GM10266 (cell line): ENCODE measurements at regions not wholly inside any gene's neighbourhood (a gene's known extent, or its start where the extent isn't known, plus 50 kb on each side); places are given as distances from the start of the nearest gene placed in this dataset.

Experiments used
- DNase-seq: peaks from one replicate; pipeline ENCODE4 v3.0.0; 2012; ENCODE audit errors: extremely low spot score
- CTCF ChIP-seq: IDR thresholded peaks from 2 replicates; pipeline ENCODE4 v1.5.1; 2012; ENCODE audit warnings: mild to moderate bottlenecking, low read depth; ENCODE audit not compliant: control insufficient read depth, insufficient read depth; ENCODE audit errors: missing control alignments

- TF ChIP-seq CTCF, result no peak
Observed at GRCh38 chr17:77377710-77378235, 237.0 kb downstream of the SEC14L1 start.

GRCh38 chr17:77378318-77379064 is 237.7 kb downstream of the SEC14L1 start:
- TF ChIP-seq CTCF, result no peak
- DNase-seq, result no peak

More at GRCh38 chr17:77377710-77378235, 237.0 kb downstream of the SEC14L1 start:
- DNase-seq, result no peak

GRCh38 chr17:77379065-77379428 is 238.3 kb downstream of the SEC14L1 start:
- TF ChIP-seq CTCF, result no peak
- DNase-seq, result no peak

- no peak for TF ChIP-seq CTCF
- DNase-seq, result no peak
Observed at GRCh38 chr17:77379832-77380231, 239.1 kb downstream of the SEC14L1 start.

- DNase-seq, result no peak
- TF ChIP-seq CTCF, result no peak
Observed at GRCh38 chr17:77380395-77381184, 239.8 kb downstream of the SEC14L1 start.

- DNase-seq, result no peak
- TF ChIP-seq CTCF, result no peak
Observed at GRCh38 chr17:77381185-77381700, 240.5 kb downstream of the SEC14L1 start.
